H1 (cell line): ENCODE measurements at regions not wholly inside any gene's neighbourhood (a gene's known extent, or its start where the extent isn't known, plus 50 kb on each side); places are given as distances from the start of the nearest gene placed in this dataset.

Experiments used
- CTCF ChIA-PET: fragments of 300-600 bp; sonication (Branson Sonifier 250); formaldehyde crosslinking; loops from one replicate; lab custom pipeline; 2021; ENCODE audit not compliant: partially characterized antibody; lab: Charles Lee
- POLR2A ChIA-PET: fragments of 300-600 bp; sonication (Branson Sonifier 250); formaldehyde crosslinking; loops from one replicate; lab custom pipeline; 2021; ENCODE audit warnings: inconsistent platforms; ENCODE audit not compliant: partially characterized antibody; lab: Charles Lee
- DNase-seq, 2 experiments: peaks; one replicate each; pipeline versions ENCODE4 v3.0.0 to v3.0.0-alpha.2; 2010 to 2022; ENCODE audit warnings: low spot score in 2 of 2, low read depth in 1 of 2, mixed read lengths in 1 of 2
- FAIRE-seq: peaks from 2 replicates; lab custom pipeline; 2011; peaks lifted over from hg19 to GRCh38; lab: Jason Lieb, UNC
- H2AFZ ChIP-seq: 2 replicates; pipeline ENCODE4 v1.8.1; 2012; ENCODE audit warnings: low read length, inconsistent platforms
- H2AK5ac ChIP-seq: 2 replicates; pipeline ENCODE4 v1.6.1; 2013; ENCODE audit warnings: low read depth, low read length
- H2BK120ac ChIP-seq: replicated peaks from 2 replicates; pipeline ENCODE3; 2013; ENCODE audit warnings: low read depth, low read length, inconsistent platforms
- H2BK12ac ChIP-seq: 2 replicates; pipeline ENCODE4 v1.6.1; 2013; ENCODE audit warnings: low read depth, low read length
- H2BK15ac ChIP-seq: 2 replicates; pipeline ENCODE4 v1.6.1; 2013; ENCODE audit warnings: low read length
- H2BK20ac ChIP-seq: 2 replicates; pipeline ENCODE4 v1.6.1; 2013; ENCODE audit warnings: low read length
- H2BK5ac ChIP-seq: 2 replicates; pipeline ENCODE4 v1.6.1; 2013; ENCODE audit warnings: low read depth, low read length
- H3K14ac ChIP-seq: 2 replicates; pipeline ENCODE4 v1.6.1; 2013; ENCODE audit warnings: inconsistent platforms; ENCODE audit not compliant: insufficient read length
- H3K18ac ChIP-seq: 2 replicates; pipeline ENCODE4 v1.6.1; 2013; ENCODE audit warnings: low read length; ENCODE audit errors: extremely low read depth
- H3K23ac ChIP-seq: 2 replicates; pipeline ENCODE4 v1.6.1; 2013; ENCODE audit warnings: inconsistent platforms; ENCODE audit not compliant: insufficient read length
- H3K23me2 ChIP-seq: 2 replicates; pipeline ENCODE4 v1.6.1; 2013; ENCODE audit warnings: low read depth, low read length
- H3K27ac ChIP-seq: 2 replicates; pipeline ENCODE4 v1.6.1; 2011; ENCODE audit warnings: low read depth, low read length, inconsistent platforms
- H3K27me3 ChIP-seq, 4 experiments: replicated peaks in 1 of 4; 1 replicate in 1 of 4; 2 replicates in 3 of 4; pipeline versions ENCODE4 v1.6.1 to v1.8.1; 2011 to 2013; ENCODE audit warnings: low read length in 3 of 4, mild to moderate bottlenecking in 3 of 4, inconsistent platforms in 2 of 4, mixed read lengths in 2 of 4, moderate library complexity in 1 of 4; ENCODE audit not compliant: control insufficient read depth in 3 of 4, insufficient read depth in 3 of 4; ENCODE audit errors: extremely low read depth in 1 of 4
- H3K36me3 ChIP-seq, 4 experiments: 2 replicates each; pipeline versions ENCODE4 v1.6.1 to v1.8.1; 2011 to 2013; ENCODE audit warnings: mild to moderate bottlenecking in 4 of 4, low read length in 3 of 4, moderate library complexity in 2 of 4, control low read depth in 1 of 4, inconsistent platforms in 1 of 4; ENCODE audit not compliant: insufficient read depth in 4 of 4, control insufficient read depth in 2 of 4
- H3K4ac ChIP-seq: replicated peaks from 2 replicates; pipeline ENCODE3; 2013; ENCODE audit warnings: low read length, low read depth, mixed read lengths, inconsistent platforms; ENCODE audit not compliant: insufficient read length
- H3K4me1 ChIP-seq, 4 experiments: replicated peaks in 1 of 4; 1 replicate in 1 of 4; 2 replicates in 3 of 4; pipeline versions ENCODE4 v1.6.1 to v1.8.1; 2011 to 2013; ENCODE audit warnings: low read length in 3 of 4, inconsistent platforms in 2 of 4, mixed read lengths in 1 of 4; ENCODE audit not compliant: insufficient read depth in 4 of 4, control insufficient read depth in 3 of 4
- H3K4me2 ChIP-seq, 2 experiments: 2 replicates each; pipeline versions ENCODE4 v1.6.1 to v1.8.1; 2011 to 2013; ENCODE audit warnings: low read depth in 2 of 2, low read length in 2 of 2, control low read depth in 1 of 2, inconsistent platforms in 1 of 2, mild to moderate bottlenecking in 1 of 2; ENCODE audit not compliant: insufficient read depth in 1 of 2
- H3K4me3 ChIP-seq, 4 experiments: fragments of 200-600, 300-600 bp in 1 of 4; sonication (generic), shearing (Covaris generic), sonication (Bioruptor Twin) in 1 of 4; 2 replicates each; pipeline versions ENCODE4 v1.5.1 to v1.8.1; 2011 to 2016; ENCODE audit warnings: low read length in 4 of 4, low read depth in 3 of 4, control low read depth in 2 of 4, inconsistent platforms in 2 of 4, mild to moderate bottlenecking in 2 of 4, mixed read lengths in 1 of 4, moderate library complexity in 1 of 4; ENCODE audit not compliant: insufficient read depth in 2 of 4; ENCODE audit errors: extremely low read depth in 1 of 4
- H3K56ac ChIP-seq: replicated peaks from 2 replicates; pipeline ENCODE3; 2013; ENCODE audit warnings: low read depth, mild to moderate bottlenecking, mixed read lengths, low read length, inconsistent platforms; ENCODE audit not compliant: insufficient read length
- H3K79me1 ChIP-seq: 2 replicates; pipeline ENCODE4 v1.6.1; 2013; ENCODE audit warnings: low read depth, low read length, control low read depth
- H3K79me2 ChIP-seq, 2 experiments: 2 replicates each; pipeline versions ENCODE4 v1.6.1 to v1.8.1; 2012 to 2013; ENCODE audit warnings: low read length in 2 of 2, mild to moderate bottlenecking in 2 of 2, inconsistent platforms in 1 of 2; ENCODE audit not compliant: insufficient read depth in 2 of 2, control insufficient read depth in 1 of 2
- H3K9ac ChIP-seq, 4 experiments: replicated peaks in 1 of 4; 1 replicate in 1 of 4; 2 replicates in 3 of 4; pipeline versions ENCODE4 v1.6.1 to v1.8.1; 2011 to 2013; ENCODE audit warnings: low read depth in 3 of 4, low read length in 3 of 4, control low read depth in 2 of 4, mild to moderate bottlenecking in 2 of 4, moderate library complexity in 2 of 4, inconsistent platforms in 1 of 4; ENCODE audit errors: extremely low read depth in 1 of 4
- H3K9me3 ChIP-seq, 2 experiments: 2 replicates each; pipeline versions ENCODE4 v1.6.1 to v1.8.1; 2012 to 2013; ENCODE audit warnings: mild to moderate bottlenecking in 2 of 2, moderate library complexity in 2 of 2, control low read depth in 1 of 2, inconsistent platforms in 1 of 2, low read depth in 1 of 2, low read length in 1 of 2, mixed read lengths in 1 of 2; ENCODE audit not compliant: insufficient read depth in 2 of 2
- H4K20me1 ChIP-seq, 2 experiments: replicated peaks in 1 of 2; 2 replicates each; pipeline versions ENCODE3 to v1.8.1; 2011 to 2013; ENCODE audit warnings: inconsistent platforms in 2 of 2, low read length in 2 of 2, mild to moderate bottlenecking in 1 of 2; ENCODE audit not compliant: insufficient read depth in 2 of 2, control insufficient read depth in 1 of 2
- H4K5ac ChIP-seq: 2 replicates; pipeline ENCODE4 v1.6.1; 2013; ENCODE audit warnings: low read length, low read depth, mixed read lengths, inconsistent platforms; ENCODE audit not compliant: insufficient read length
- H4K8ac ChIP-seq: 2 replicates; pipeline ENCODE4 v1.8.0; 2013; ENCODE audit warnings: mild to moderate bottlenecking, moderate library complexity, low read length, inconsistent platforms; ENCODE audit not compliant: insufficient read depth; ENCODE audit errors: extremely low read depth
- H4K91ac ChIP-seq: replicated peaks from 2 replicates; pipeline ENCODE3; 2013; ENCODE audit warnings: low read length, mixed read lengths, inconsistent platforms; ENCODE audit not compliant: insufficient read length
- ASH2L ChIP-seq: fragments of 200-600, 300-600 bp; sonication (generic); IDR thresholded peaks from one replicate; pipeline ENCODE4 v1.7.1; 2017; ENCODE audit warnings: low read length
- BACH1 ChIP-seq: IDR thresholded peaks from 2 replicates; pipeline ENCODE4 v1.6.1; 2012; ENCODE audit warnings: low read length, improper control_type of control experiment
- CBX5 ChIP-seq: fragments of 300-800, 300-1000 bp; sonication (generic); IDR thresholded peaks from 2 replicates; pipeline ENCODE4 v1.7.1; 2016; ENCODE audit warnings: antibody characterized with exemption, low read length, low read depth
- CHD2 ChIP-seq: IDR thresholded peaks from 2 replicates; pipeline ENCODE4 v1.6.1; 2012; ENCODE audit warnings: low read length, improper control_type of control experiment
- PHF8 ChIP-seq: fragments of 200-600 bp; sonication (generic); conservative IDR thresholded peaks from 2 replicates; pipeline ENCODE4 v1.7.1; 2012; ENCODE audit warnings: low read depth, mild to moderate bottlenecking, inconsistent platforms, low read length, moderate library complexity
- RAD21 ChIP-seq, 2 experiments: IDR thresholded peaks in 1 of 2; conservative IDR thresholded peaks in 1 of 2; 2 replicates each; pipeline ENCODE4 v1.6.1; 2011; ENCODE audit warnings: low read depth in 2 of 2, low read length in 2 of 2, improper control_type of control experiment in 1 of 2, inconsistent platforms in 1 of 2, mild to moderate bottlenecking in 1 of 2, moderate library complexity in 1 of 2
- RFX5 ChIP-seq: IDR thresholded peaks from 2 replicates; pipeline ENCODE4 v1.6.1; 2011; ENCODE audit warnings: low read depth, low read length, improper control_type of control experiment, borderline replicate concordance
- RNF2 ChIP-seq: fragments of 200-900, 300-1000 bp; sonication (generic); IDR thresholded peaks from 2 replicates; pipeline ENCODE4 v1.7.1; 2016; ENCODE audit warnings: borderline replicate concordance, low read depth, mild to moderate bottlenecking, antibody characterized with exemption, low read length; ENCODE audit not compliant: poor library complexity, severe bottlenecking; ENCODE audit errors: missing control alignments
- SIX5 ChIP-seq: IDR thresholded peaks from 2 replicates; pipeline ENCODE4 v1.6.1; 2011; ENCODE audit warnings: mild to moderate bottlenecking, low read depth, low read length
- TBP ChIP-seq: IDR thresholded peaks from 2 replicates; pipeline ENCODE4 v1.6.1; 2011; ENCODE audit warnings: low read depth, low read length, improper control_type of control experiment
- ZNF274 ChIP-seq: IDR thresholded peaks from 2 replicates; pipeline ENCODE4 v1.7.0; 2012; ENCODE audit warnings: low read length, borderline replicate concordance; ENCODE audit errors: extremely low read depth
- WGBS, 2 experiments: shearing (Covaris generic) in 1 of 2; methylation state at CpG; one replicate each; pipeline versions ENCODE4 v1.1.6 to v1.1.7; 2013 to 2015; ENCODE audit warnings: low lambda C conversion rate in 2 of 2, mixed read lengths in 2 of 2, inconsistent platforms in 1 of 2, low coverage in 1 of 2, missing lambda C conversion rate in 1 of 2; ENCODE audit not compliant: insufficient replicate concordance in 2 of 2, insufficient coverage in 1 of 2, insufficient read length in 1 of 2; ENCODE audit errors: extremely low coverage in 1 of 2, missing lambda C conversion rate in 1 of 2; 5-methylcytosine and 5-hydroxymethylcytosine counted together
- TF ChIP-seq, protein P1 (sequence below): IDR thresholded peaks from 2 replicates; pipeline ENCODE4 v1.6.1; 2012; ENCODE audit warnings: inconsistent platforms
- TF ChIP-seq, protein P2 (sequence below): IDR thresholded peaks from 2 replicates; pipeline ENCODE4 v1.6.1; 2011; ENCODE audit warnings: low read depth, mild to moderate bottlenecking, low read length; ENCODE audit not compliant: insufficient read depth

DNA sequence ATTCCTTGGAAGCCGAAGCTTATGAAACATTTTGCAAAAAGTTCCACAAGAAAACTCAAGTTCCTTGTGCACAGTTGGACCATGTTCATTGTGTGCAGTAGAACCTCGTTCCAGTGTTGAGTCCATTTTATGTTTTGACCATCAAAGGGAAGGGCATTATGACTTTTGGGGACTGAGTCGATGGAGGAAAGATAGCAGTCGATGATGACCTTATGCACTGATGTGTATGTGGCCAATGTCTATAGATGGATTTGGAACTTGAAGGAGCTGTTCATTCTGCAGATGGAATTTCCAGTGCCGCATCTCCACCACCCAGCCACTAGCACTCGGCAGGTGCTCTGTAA, 71.5 kb upstream of the IGLL5 start:
- Histone ChIP-seq H3K9ac (no peak overlapping the region), H3K27me3 (peaks cover 19 to 56% (median 30%) of the 10 kb centered on the region in 4 experiments; a peak in 5 of 7 replicates), H3K23me2 (no peaks in the 10 kb centered on the region), H4K8ac (no peak overlapping the region), H2BK15ac (no peak overlapping the region), H3K79me1 (no peaks in the 10 kb centered on the region), H3K56ac (no peak overlapping the region), H3K14ac (no peak overlapping the region), H3K9me3 (peaks cover 48 to 85% of the 10 kb centered on the region in 2 experiments; a peak in 3 of 4 replicates), H2AK5ac (no peak overlapping the region), H3K36me3 (no peaks in the 10 kb centered on the region), H4K20me1 (no peaks in the 10 kb centered on the region), H2BK120ac (no peak overlapping the region), H3K4me1 (no peaks in the 10 kb centered on the region), H3K79me2 (no peaks in the 10 kb centered on the region), H2BK20ac (no peak overlapping the region), H3K18ac (no peak overlapping the region), H3K4me2 (no peak overlapping the region), H4K5ac (no peak overlapping the region), H2BK12ac (no peak overlapping the region), H4K91ac (no peak overlapping the region), H3K27ac (no peak overlapping the region), H2BK5ac (no peak overlapping the region), H2AFZ (no peak overlapping the region), H3K23ac (no peak overlapping the region), H3K4ac (no peak overlapping the region), H3K4me3 (no peak overlapping the region)
- FAIRE-seq = no peak
- no peak for DNase-seq
- TF ChIP-seq CBX5 (no peak), RNF2 (no peak), RFX5 (no peak), BACH1 (no peak), TBP (no peak), RAD21 (IDR thresholded peaks at IDR 0.05 in 1 of 2, conservative IDR thresholded peaks at IDR 0.05 in 1 of 2; ENCODE audit: low read depth in 2 of 2, low read length in 2 of 2) (no peak), SIX5 (no peak), PHF8 (no peak), ASH2L (no peak), CHD2 (no peak), ZNF274 (no peak)
- TF ChIP-seq, protein P1, sequence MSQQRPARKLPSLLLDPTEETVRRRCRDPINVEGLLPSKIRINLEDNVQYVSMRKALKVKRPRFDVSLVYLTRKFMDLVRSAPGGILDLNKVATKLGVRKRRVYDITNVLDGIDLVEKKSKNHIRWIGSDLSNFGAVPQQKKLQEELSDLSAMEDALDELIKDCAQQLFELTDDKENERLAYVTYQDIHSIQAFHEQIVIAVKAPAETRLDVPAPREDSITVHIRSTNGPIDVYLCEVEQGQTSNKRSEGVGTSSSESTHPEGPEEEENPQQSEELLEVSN = no peak
- TF ChIP-seq, protein P2, sequence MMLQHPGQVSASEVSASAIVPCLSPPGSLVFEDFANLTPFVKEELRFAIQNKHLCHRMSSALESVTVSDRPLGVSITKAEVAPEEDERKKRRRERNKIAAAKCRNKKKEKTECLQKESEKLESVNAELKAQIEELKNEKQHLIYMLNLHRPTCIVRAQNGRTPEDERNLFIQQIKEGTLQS = no peak
- ChIA-PET POLR2A (no interaction called here), CTCF (no interaction called here)
- 86% methylated on average over 6 of the region's 6 CpGs; no CpG with 5 or more reads in 1 of the 2 experiments for WGBS, 2 experiments
